PC-3 (cell line): ENCODE measurements at regions not wholly inside any gene's neighbourhood (a gene's known extent, or its start where the extent isn't known, plus 50 kb on each side); places are given as distances from the start of the nearest gene placed in this dataset.

Experiments used
- EZH2 ChIP-seq: fragments of 300-600 bp; sonication (generic); IDR thresholded peaks from one replicate; pipeline ENCODE4 v1.6.1; 2017; ENCODE audit warnings: antibody characterized with exemption, mild to moderate bottlenecking, low read length; ENCODE audit not compliant: unreplicated experiment
- TF ChIP-seq, protein P1 (sequence below): fragments of 300-600 bp; sonication (generic); conservative IDR thresholded peaks from 2 replicates; pipeline ENCODE4 v1.5.1; 2017; ENCODE audit warnings: antibody characterized with exemption, low read depth, mild to moderate bottlenecking, low read length

DNA sequence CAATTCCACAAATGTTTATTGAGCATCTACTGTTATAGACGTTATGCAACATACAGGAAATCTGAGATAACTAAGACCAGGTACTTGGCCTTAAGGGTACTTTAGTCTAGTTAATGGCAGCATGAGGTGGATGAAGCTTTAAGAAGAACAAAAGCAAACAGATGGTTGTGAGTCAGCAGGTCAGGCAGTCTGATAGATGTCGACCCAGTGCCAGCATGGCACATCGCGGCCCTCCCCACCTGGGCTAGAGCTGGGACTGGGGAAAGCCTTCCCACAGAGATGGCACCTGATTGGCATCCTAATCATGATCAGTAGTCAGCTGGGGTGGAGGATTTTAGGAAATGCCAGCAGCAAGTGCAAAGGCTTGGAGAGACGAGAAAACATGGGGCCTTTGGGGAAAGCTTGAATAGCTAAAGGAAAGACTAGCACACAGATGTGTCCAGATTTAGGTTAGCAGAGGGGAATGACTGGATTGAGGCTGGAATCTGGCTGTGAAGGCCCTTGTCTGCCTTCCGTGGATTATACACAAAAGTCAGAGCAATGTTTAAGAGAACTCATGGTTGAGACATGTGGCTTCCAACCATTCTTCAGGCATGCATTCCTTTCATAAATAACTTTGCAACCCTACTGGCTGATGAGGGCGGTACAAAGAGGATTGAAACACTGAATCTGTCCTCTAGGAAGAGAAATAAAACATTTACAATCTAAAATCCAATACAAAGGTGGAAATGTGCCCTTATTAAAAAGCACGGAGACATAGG, 395.4 kb upstream of the WWC1 start:
- TF ChIP-seq EZH2, result no peak
- TF ChIP-seq, protein P1, sequence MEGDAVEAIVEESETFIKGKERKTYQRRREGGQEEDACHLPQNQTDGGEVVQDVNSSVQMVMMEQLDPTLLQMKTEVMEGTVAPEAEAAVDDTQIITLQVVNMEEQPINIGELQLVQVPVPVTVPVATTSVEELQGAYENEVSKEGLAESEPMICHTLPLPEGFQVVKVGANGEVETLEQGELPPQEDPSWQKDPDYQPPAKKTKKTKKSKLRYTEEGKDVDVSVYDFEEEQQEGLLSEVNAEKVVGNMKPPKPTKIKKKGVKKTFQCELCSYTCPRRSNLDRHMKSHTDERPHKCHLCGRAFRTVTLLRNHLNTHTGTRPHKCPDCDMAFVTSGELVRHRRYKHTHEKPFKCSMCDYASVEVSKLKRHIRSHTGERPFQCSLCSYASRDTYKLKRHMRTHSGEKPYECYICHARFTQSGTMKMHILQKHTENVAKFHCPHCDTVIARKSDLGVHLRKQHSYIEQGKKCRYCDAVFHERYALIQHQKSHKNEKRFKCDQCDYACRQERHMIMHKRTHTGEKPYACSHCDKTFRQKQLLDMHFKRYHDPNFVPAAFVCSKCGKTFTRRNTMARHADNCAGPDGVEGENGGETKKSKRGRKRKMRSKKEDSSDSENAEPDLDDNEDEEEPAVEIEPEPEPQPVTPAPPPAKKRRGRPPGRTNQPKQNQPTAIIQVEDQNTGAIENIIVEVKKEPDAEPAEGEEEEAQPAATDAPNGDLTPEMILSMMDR, result no peak
